ENCODE measurements at regions not wholly inside any gene's neighbourhood (a gene's known extent, or its start where the extent isn't known, plus 50 kb on each side); places are given as distances from the start of the nearest gene placed in this dataset.

DNA sequence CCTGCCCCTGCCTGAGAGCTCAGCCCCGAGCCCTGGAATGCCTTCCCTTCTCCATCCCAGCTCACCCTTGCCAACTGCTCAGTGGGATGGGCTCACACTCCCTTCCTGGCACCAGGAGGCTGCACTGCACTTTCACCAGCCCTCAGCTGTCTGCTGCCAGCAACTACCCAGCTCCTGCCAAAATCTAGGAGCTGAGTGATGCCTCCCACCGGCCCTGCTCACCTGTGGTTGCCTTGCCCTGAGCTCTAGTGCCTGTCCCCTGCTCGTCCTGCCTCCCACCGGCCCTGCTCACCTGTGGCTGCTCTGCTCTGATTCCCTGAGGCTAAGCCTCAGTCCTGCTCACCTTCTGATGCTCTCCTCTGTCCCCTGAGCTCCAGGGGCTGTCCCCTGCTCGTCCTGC is 119.8 kb downstream of the TMEM121 start:
- TF ChIP-seq EGR1 (IDR thresholded peaks at IDR 0.05), result no peak
- TF ChIP-seq TCF12 (IDR thresholded peaks at IDR 0.05; ENCODE audit: low read depth), result no peak
- no peak for TF ChIP-seq FOXM1 (IDR thresholded peaks at IDR 0.05; ENCODE audit: borderline replicate concordance, low read depth)
- no peak for TF ChIP-seq ZBTB7A (IDR thresholded peaks at IDR 0.05; ENCODE audit: low read depth)
- no peak for TF ChIP-seq RAD21 (IDR thresholded peaks at IDR 0.05; ENCODE audit: low read depth)
- no peak for TF ChIP-seq TEAD4 (IDR thresholded peaks at IDR 0.05)
- TF ChIP-seq, protein P1, sequence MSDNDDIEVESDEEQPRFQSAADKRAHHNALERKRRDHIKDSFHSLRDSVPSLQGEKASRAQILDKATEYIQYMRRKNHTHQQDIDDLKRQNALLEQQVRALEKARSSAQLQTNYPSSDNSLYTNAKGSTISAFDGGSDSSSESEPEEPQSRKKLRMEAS (IDR thresholded peaks at IDR 0.05), result no peak
- TF ChIP-seq, protein P2, sequence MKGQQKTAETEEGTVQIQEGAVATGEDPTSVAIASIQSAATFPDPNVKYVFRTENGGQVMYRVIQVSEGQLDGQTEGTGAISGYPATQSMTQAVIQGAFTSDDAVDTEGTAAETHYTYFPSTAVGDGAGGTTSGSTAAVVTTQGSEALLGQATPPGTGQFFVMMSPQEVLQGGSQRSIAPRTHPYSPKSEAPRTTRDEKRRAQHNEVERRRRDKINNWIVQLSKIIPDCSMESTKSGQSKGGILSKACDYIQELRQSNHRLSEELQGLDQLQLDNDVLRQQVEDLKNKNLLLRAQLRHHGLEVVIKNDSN (IDR thresholded peaks at IDR 0.05), result no peak

GRCh38 chr14:105647784-105648608 is 121.6 kb downstream of the TMEM121 start:
- TF ChIP-seq, protein P3, sequence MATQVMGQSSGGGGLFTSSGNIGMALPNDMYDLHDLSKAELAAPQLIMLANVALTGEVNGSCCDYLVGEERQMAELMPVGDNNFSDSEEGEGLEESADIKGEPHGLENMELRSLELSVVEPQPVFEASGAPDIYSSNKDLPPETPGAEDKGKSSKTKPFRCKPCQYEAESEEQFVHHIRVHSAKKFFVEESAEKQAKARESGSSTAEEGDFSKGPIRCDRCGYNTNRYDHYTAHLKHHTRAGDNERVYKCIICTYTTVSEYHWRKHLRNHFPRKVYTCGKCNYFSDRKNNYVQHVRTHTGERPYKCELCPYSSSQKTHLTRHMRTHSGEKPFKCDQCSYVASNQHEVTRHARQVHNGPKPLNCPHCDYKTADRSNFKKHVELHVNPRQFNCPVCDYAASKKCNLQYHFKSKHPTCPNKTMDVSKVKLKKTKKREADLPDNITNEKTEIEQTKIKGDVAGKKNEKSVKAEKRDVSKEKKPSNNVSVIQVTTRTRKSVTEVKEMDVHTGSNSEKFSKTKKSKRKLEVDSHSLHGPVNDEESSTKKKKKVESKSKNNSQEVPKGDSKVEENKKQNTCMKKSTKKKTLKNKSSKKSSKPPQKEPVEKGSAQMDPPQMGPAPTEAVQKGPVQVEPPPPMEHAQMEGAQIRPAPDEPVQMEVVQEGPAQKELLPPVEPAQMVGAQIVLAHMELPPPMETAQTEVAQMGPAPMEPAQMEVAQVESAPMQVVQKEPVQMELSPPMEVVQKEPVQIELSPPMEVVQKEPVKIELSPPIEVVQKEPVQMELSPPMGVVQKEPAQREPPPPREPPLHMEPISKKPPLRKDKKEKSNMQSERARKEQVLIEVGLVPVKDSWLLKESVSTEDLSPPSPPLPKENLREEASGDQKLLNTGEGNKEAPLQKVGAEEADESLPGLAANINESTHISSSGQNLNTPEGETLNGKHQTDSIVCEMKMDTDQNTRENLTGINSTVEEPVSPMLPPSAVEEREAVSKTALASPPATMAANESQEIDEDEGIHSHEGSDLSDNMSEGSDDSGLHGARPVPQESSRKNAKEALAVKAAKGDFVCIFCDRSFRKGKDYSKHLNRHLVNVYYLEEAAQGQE (IDR thresholded peaks at IDR 0.05; ENCODE audit: low read depth), result peak; percentile 74
- TF ChIP-seq, protein P2 (IDR thresholded peaks at IDR 0.05), result no peak
- TF ChIP-seq RAD21 (IDR thresholded peaks at IDR 0.05; ENCODE audit: low read depth), result no peak
- no peak for TF ChIP-seq NFIC (IDR thresholded peaks at IDR 0.05)

- 0 out of 2 replicates have a peak, but pooled peaks have one; percentile 27 for TF ChIP-seq NFIC (IDR thresholded peaks at IDR 0.05)
These were observed 122.5 kb downstream of the TMEM121 start for GRCh38 chr14:105648609-105649535.

DNA sequence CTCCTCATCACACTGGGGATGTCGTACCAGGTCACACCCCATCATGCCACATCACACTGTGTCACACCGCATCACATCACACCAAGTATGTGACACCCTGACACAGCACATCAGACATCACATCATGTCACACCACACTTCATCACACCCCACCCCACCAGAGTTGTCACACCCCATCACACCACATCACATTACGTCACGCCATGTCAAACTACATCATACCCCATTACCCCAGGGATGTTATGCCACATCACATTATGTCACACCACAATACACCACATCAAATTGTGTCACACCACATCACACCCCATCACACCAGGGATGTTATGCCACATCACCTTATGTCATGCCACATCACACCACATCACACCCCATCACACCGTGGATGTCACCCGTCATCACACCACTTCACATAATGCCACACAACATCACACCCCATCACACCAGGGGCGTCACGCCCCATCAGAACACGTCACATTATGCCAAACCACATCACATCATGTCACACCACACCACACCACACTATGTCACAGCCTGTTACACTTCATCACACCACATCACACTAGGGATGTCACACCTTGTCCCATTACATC is 133.6 kb downstream of the TMEM121 start:
- TF ChIP-seq TAF1 (IDR thresholded peaks at IDR 0.05; ENCODE audit: low read depth) (no peak), EGR1 (IDR thresholded peaks at IDR 0.05) (no peak), ZBTB7A (IDR thresholded peaks at IDR 0.05; ENCODE audit: low read depth) (no peak), CEBPB (IDR thresholded peaks at IDR 0.05) (no peak), TEAD4 (IDR thresholded peaks at IDR 0.05) (no peak), NFIC (IDR thresholded peaks at IDR 0.05) (no peak), EP300 (IDR thresholded peaks at IDR 0.05; ENCODE audit: borderline replicate concordance) (no peak), CREB1 (IDR thresholded peaks at IDR 0.05; ENCODE audit: low read depth) (no peak), YY1 (IDR thresholded peaks at IDR 0.05; ENCODE audit: low read depth) (no peak)
- TF ChIP-seq, protein P2 (IDR thresholded peaks at IDR 0.05), result no peak
- TF ChIP-seq, protein P3 (IDR thresholded peaks at IDR 0.05; ENCODE audit: low read depth), result no peak

GRCh38 chr14:105660816-105661531 is 134.6 kb downstream of the TMEM121 start:
- no peak for TF ChIP-seq NFIC (IDR thresholded peaks at IDR 0.05)
- TF ChIP-seq, protein P2 (IDR thresholded peaks at IDR 0.05), result no peak
- TF ChIP-seq CEBPB (IDR thresholded peaks at IDR 0.05), result no peak
- TF ChIP-seq TAF1 (IDR thresholded peaks at IDR 0.05; ENCODE audit: low read depth), result no peak
- TF ChIP-seq, protein P1 (IDR thresholded peaks at IDR 0.05), result no peak
- no peak for TF ChIP-seq CREB1 (IDR thresholded peaks at IDR 0.05; ENCODE audit: low read depth)
- no peak for TF ChIP-seq TCF12 (IDR thresholded peaks at IDR 0.05; ENCODE audit: low read depth)
- no peak for TF ChIP-seq FOXM1 (IDR thresholded peaks at IDR 0.05; ENCODE audit: borderline replicate concordance, low read depth)
- no peak for TF ChIP-seq RAD21 (IDR thresholded peaks at IDR 0.05; ENCODE audit: low read depth)
- no peak for TF ChIP-seq ZBTB7A (IDR thresholded peaks at IDR 0.05; ENCODE audit: low read depth)
- TF ChIP-seq TEAD4 (IDR thresholded peaks at IDR 0.05), result no peak
- TF ChIP-seq EGR1 (IDR thresholded peaks at IDR 0.05), result no peak
- no peak for TF ChIP-seq EP300 (IDR thresholded peaks at IDR 0.05; ENCODE audit: borderline replicate concordance)
- TF ChIP-seq, protein P3 (IDR thresholded peaks at IDR 0.05; ENCODE audit: low read depth), result no peak
- no peak for TF ChIP-seq YY1 (IDR thresholded peaks at IDR 0.05; ENCODE audit: low read depth)
